ENCODE measurements at regions not wholly inside any gene's neighbourhood (a gene's known extent, or its start where the extent isn't known, plus 50 kb on each side); places are given as distances from the start of the nearest gene placed in this dataset.

- DNase-seq (ENCODE audit: low read depth in 3 of 3, low spot score in 2 of 3): no peak
Measured at GRCh38 chr1:30049748-30050296, 673.6 kb downstream of the MATN1 start.

GRCh38 chr1:30048905-30049304, 674.5 kb downstream of the MATN1 start:
- no peak for DNase-seq (ENCODE audit: low read depth in 3 of 3, low spot score in 2 of 3)

DNA sequence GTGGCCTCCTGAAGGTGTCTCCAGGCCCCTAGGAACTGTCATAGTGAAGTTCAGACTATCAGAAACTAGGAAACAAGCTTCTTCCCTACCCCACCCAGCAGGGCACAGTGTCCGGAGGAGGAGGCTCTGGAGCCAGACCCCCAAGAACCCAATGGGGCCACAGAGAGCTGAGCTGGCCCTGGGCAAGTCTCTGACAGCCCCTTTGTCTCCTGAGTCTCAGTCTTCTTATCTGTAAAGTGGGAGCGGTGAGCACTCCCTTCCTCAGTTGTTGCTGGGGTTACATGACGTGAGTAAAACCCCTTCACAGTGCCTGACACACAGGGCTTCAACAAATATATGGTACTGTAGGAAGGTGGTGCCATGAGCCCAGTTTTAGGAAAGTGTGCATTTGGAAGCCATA, 675.8 kb downstream of the MATN1 start:
- no peak for DNase-seq (ENCODE audit: low read depth in 3 of 3, low spot score in 2 of 3)

DNA sequence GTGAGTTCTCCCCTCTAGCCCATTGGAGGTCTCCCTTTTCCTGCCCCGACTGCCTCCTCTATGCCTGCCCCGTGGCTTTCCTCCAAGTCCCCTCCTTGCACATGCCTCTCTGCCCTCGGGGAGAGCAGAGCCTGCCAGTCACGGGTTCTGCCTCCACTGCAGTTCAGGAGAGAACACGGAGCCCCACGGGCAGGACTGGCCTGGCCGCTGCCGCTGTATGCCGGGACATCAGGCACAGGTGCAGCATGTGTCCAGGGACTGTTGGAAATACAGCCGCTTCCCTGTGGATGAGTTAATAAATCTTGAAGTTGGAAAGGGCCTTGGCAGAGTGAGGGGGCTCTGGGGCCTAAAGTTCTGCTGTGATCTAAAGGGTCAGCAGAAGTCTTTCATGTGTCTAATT, 676.6 kb downstream of the MATN1 start:
- DNase-seq (ENCODE audit: low read depth in 3 of 3, low spot score in 2 of 3): no peak

GRCh38 chr1:30045304-30046090, 677.9 kb downstream of the MATN1 start:
- no peak for DNase-seq (ENCODE audit: low read depth in 3 of 3, low spot score in 2 of 3)

DNA sequence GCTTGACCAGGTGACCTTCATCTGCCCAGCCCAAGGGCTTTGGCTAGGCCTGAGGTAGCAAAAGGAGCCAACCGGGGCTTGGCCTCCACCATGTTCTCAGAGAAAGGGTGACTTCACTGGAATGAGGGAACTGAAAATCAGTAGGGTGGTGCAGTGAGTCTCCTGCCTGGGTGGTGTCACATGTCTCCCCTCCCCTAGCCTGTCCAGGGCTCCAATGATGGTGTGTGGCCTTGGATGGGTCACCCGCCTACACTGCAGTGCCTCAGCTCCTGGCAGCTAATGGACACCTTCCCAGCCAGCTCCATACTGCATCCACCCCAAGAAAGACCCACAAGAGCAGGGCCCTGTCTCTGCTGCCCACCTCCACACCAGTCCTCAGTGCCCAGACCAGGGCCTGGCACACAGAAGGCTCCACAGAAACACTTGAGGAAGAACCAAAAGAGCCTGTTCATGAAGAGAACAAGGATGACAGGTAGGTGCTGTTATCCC, 678.7 kb downstream of the MATN1 start:
- no peak for DNase-seq (ENCODE audit: low read depth in 3 of 3, low spot score in 2 of 3)

DNA sequence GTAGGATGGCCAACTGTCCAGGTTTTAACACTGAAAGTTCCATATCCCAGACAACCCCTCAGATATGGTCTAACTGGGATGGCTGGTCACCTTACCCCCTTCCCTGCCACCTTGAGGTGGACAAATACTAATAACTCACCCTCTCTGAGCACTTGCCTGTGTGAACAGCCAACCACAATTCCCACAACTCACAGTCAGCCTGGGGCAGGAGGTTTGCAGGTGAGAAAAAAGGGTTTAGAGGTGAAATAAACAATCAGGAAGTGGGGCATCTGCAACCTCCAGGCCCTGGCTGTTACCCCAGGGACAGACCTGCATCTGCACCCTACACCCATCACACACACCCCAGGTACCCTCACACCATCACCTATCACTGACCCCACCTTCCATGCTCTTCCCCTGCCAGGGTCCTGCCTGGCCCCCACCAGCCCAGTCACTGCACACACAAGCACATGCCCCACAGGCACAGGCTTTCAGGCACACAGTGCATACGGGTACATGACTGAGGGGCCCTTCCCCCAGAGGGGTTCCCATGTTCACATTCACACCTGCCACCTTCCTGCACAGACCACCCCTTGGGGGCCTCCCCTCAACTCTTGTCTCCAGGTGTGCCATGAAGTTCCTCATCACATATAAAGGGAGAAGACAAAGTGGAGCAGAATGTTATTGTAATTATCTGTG, 679.5 kb downstream of the MATN1 start:
- DNase-seq (ENCODE audit: low read depth in 3 of 3, low spot score in 2 of 3): no peak

GRCh38 chr1:30043256-30043655, 680.1 kb downstream of the MATN1 start:
- DNase-seq (ENCODE audit: low read depth in 3 of 3, low spot score in 2 of 3): no peak

- DNase-seq (ENCODE audit: low read depth in 3 of 3, low spot score in 2 of 3): no peak
Measured at GRCh38 chr1:30042438-30043147, 680.8 kb downstream of the MATN1 start.

DNA sequence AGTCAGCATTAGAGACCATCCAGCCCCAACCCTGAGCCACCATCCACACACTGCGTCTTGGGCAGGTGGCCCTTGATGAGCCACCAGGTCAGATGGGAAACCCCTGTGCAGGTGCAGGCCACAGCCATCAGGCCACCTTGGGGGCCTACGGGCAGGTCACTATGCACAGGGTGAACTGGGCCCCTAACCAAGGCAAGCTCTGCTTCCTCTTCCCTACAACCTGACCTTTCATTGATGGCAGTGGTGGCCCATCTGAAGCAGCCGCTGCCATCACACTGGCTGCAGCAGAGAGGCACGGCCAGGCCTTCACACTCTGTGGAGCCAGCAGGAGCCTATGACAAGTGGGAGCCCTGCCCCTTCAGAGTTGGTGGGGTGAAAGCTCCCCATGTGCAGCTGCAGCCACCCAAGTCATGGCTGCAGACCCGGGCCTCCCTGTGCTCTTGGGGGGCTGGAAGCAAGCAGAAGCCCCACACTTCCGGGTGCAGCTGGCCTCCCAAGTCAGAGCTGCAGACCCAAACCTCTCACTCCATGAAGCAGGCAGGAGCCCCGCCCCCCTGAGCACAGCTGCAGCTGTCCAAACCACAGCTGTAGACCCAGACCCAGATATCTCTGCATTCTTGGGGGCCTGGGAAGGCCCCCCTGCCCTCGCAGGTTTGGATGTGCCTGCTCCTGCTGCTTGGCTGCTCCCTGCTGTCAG, 681.5 kb downstream of the MATN1 start:
- no peak for DNase-seq (ENCODE audit: low read depth in 3 of 3, low spot score in 2 of 3)

GRCh38 chr1:30040081-30041019, 683.0 kb downstream of the MATN1 start:
- no peak for DNase-seq (ENCODE audit: low read depth in 3 of 3, low spot score in 2 of 3)

- no peak for DNase-seq (ENCODE audit: low read depth in 3 of 3, low spot score in 2 of 3)
Measured at GRCh38 chr1:30039354-30040080, 683.9 kb downstream of the MATN1 start.

DNA sequence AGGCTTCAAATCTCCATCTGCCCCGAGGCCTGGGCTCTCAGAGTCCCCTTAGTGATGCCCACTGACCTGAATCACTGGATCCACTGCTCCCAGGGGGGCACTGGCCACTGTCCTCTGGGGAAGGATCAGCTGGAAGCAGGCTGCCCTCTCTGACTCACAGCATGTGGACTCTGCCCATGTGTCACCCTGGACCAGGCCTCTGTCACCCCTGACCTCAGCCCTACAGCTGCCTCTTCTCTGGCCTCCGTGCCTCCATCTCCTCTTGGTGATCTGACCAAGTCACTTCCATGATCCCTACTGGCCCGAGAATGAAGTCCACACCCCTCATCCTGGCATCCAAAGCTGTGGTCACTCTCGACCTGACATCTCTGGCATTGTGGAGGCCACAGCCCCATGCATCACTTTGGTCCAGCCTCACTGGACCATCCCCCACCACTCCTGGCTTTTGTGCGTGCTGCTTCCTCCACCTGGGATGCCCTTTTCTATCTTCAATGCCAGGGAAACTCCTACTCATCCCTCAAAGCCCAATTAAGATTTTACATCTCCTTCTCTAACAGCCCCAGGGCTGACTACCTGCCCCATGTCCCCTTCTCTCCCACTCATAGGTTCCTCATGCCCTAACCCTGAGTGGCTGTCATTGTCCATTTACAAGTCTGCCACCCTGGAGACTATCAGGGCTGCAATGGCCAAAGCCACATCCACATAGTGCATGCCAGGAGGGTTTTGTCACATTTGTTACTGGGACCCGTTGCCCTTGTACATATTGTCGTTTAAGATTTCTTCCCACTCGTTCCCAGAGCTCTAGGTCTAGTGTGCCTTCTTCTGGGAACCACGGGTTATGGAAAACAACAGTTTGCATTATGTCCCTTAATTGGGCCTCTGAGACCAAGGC, 685.0 kb downstream of the MATN1 start:
- no peak for DNase-seq (ENCODE audit: low read depth in 3 of 3, low spot score in 2 of 3)

- DNase-seq (ENCODE audit: low read depth in 3 of 3, low spot score in 2 of 3): no peak
Measured at GRCh38 chr1:30037251-30038118, 685.9 kb downstream of the MATN1 start.

GRCh38 chr1:30036666-30037065, 686.7 kb downstream of the MATN1 start:
- no peak for DNase-seq (ENCODE audit: low read depth in 3 of 3, low spot score in 2 of 3)

- no peak for DNase-seq (ENCODE audit: low read depth in 3 of 3, low spot score in 2 of 3)
Measured at GRCh38 chr1:30036229-30036547, 687.2 kb downstream of the MATN1 start.
